CD1c-positive myeloid dendritic cell (primary cell): ENCODE measurements at regions not wholly inside any gene's neighbourhood (a gene's known extent, or its start where the extent isn't known, plus 50 kb on each side); places are given as distances from the start of the nearest gene placed in this dataset.

Source experiments
- DNase-seq: peaks from one replicate; pipeline ENCODE4 v3.0.0-alpha.2; 2016; ENCODE audit errors: extremely low spot score

DNA sequence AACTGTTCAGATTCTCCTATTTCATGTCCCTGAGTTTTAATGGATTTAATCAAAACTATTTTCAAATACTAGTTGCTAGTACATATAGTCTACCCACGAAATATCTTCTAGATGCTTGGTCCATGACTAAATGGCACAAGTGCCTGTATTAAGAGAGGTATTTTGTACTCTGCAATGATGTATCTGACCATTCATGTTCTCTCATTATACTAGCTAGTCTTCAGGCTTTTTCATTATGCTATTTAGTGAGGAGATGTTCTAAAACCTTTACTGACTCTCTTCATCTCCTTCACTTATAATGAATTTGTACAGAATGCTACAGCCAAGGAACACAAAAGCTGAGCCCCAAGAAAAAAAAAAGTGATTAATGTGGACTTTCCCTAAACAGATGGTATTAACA, 222.5 kb downstream of the AHR start:
- no peak for DNase-seq

DNA sequence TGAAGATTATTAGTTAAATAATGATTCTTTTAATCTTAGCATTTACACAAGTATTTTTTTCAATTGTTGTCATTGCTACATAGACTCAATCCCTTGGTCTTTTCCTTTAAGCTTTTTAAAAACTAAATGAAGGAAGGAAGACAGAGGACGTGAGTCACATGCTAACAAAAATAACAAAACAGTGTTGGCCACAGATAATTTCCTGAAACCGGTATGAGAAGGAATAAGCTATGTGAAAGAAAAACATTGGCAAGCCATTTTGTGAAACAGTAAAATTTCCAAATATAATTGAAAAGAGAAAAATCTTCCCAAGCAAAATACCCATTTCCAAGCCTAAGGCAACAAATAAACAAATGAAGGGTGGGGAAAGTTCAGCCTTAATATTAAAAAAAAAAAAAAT, 223.0 kb downstream of the AHR start:
- DNase-seq = no peak

DNA sequence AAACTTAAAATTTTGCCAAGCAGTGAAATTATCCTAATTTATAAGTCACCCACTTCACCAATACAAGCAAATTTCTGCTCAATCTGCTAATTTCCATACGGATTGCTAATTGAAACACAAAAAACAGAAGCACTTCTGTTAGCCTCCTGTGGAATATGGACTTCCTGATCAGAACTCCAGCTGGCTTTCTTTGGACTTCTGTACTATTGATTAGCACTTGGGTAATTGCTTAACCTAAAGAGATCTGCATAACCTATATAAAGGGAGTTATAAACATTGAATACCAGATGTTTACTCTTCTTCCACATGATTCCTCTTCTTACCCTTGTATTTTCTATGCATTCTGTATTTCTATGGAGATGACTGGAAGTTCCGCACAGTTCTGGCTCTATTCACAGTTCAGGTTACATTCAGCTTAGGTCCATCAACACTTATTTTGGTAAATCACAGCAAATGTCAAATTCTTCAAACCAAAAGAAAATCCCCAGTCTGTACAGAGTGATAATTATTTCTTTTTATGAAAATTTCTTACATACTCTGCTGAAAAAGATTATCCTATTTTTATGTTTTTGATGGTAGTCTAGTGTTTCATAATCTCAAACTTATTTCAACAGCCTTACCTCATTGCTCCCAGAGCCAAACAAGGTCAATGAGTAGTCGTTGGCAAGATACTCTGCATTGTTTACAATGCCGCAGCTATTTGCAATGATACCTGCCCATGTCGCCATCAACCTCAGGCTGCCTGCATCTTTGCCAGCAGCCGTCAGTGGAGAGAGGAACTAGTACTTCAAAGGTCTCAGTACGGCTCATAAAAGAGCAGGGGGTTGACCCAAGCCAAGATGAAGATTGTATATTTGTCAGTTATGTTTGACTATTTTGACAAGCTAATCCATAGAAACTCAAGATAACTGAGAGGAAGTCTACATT, 225.6 kb downstream of the AHR start:
- no peak for DNase-seq

DNA sequence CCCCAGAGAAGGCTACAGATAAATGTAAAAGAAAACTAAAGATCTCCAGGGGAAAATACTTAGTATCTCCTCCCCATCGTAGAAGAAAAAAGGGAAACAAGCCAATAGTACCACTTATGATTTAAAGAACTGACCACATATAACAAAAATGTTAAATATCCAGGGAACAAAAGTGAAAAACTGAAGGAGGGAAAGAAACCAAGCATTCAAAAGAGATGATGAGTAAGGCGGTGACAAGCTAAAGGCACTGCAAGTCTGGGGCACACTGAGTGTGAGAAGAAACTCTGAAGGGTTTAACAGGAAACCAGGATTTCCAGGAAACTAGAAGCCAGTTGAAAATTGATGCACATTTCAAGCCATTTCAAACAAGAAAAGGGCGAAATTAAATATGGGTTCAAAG, 226.3 kb downstream of the AHR start:
- no peak for DNase-seq

DNA sequence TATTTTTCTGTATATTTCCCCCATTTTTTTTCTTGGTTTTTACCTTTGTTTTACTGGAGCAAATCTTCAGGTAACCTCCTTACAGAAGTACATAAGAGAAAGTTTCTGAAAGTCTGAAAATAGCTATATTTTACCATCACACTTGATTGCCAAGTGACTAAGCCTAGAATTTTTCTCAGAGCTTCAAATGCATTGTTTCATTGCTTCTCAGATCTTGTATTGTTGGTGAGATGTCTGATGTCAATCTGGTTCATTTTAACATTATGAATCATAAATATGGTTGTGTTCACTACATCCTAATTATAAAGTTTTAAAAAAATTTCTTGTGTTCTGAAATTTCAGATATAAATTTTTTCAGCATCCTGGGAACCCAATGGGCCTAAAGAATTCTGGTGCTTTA, 228.2 kb downstream of the AHR start:
- no peak for DNase-seq

DNA sequence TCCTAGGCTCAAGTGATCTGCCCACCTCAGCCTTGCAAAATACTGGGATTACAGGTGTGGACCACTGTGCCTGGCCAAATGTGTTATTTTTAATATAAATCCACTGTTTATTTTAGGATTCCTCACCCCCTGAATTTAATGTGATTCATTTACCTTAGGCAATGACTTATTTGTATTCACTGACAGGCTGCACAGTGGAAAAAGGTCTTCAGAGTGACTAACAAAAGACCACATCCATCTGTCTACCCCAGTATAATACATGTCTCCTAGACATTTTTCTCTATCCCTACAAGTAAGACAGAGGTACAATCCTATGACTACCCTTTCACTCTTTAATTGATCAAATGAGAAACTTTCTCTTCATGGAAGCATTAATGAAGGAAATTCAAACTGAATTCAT, 230.2 kb downstream of the AHR start:
- DNase-seq = no peak

DNA sequence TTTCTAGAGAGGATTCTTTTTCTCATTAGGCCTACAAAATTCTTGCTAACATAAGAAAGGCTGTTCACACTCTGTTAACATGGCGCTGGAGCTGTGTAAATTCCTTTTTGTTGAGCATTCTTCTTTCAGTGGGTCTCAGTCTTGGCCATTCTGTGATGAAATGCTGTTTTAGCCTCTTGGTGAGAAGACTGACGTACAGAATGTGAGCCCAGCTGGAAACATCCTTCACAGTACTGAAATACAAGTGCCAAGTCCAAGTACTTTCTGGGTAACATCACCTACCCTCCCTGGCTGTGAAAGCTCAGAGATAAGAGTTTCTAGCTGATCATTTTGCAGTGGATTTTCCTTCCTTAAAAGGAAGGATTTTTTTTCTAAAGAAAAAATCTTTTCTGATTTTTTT, 231.8 kb downstream of the AHR start:
- DNase-seq = no peak

DNA sequence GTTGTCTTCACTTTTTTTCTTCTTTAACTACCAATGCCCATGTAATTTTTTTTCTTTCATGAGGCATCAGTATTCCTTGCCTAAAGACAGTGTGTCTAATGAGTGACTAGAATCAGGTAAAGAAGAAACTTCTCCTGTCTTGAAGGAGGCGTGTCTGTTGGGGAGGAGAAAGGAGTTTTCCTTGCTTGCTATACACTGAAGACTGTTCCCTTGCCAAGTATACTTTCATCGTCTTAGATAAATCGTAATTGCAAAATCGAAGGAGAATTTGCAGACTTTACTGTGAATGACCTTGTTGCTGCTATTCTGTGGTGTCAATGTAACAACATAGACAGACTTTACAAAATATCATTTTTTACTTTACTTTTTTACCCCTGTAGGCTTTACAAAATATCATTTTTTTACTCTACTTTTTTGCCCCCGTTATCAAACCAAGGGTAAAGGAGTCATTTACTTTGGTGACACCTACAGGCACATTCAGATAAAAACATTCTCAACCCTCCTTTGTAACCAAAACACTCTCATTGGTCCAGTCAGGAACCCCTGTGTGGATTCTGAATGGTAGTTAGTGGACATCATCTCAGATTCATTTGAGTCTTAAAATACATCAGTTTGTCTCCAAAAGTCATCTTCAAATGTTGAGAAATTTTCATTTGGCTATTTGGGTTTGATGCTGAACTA, 232.4 kb downstream of the AHR start:
- DNase-seq = no peak

DNA sequence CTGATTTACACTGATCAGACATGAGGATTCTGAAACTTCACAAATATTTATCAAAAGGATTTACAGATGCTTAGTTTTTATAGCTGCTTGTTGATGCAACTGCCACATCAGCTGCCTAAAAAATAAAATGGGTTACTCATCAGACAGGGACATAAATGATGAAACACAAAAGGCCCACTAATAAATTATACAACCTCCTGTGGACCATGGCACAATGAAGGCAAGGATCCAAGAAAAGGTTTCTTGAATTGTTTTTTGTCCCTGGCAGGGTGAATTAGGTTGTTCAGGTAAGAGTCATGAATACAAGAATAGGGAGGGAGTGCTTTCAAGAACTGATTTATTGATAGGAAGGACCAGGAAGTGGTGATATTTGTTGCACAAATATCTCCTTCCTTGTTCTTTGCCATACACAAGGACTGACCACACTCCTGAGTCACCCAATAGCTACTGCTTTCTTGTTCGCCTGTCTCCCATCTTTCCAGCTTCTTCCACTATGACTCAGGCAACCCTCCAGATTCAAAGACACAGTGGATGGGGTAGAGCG, 234.5 kb downstream of the AHR start:
- DNase-seq = peak; percentile 20

DNA sequence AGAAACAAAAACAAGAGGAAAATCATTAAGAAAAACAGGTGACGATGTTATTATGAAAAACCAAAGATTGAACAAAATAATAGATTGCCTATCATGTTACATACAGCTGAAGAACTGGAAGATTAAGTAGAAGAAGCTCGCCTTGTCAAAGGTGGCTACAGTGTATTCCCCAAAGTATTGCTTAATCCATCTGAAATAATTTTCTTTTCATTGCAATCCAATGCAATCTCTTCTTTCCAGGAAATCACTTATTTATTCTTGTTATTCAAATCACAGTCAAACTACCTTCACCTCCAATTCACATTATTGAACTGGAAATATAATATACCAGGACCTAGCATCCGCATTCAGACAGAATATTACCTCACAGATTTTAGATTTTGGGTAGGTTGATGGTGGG, 235.9 kb downstream of the AHR start:
- no peak for DNase-seq

DNA sequence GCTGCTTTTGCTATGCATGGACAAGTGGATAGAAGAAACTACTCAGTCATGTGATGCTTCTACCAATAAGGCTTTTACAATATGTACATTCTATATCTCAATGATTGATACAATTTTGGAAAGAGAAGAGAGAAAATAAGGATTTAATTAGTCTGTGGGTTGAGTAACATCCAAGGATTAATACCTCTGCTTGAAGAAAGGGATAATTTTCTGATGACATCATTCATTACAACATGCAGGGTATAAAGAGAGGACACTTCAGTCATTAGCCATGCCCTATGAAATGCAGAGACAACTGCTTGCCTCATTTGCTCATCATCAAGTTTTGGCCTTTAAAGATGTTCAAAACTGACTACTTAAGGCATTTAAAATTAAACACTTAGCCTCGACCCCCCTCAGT, 237.3 kb downstream of the AHR start:
- no peak for DNase-seq

DNA sequence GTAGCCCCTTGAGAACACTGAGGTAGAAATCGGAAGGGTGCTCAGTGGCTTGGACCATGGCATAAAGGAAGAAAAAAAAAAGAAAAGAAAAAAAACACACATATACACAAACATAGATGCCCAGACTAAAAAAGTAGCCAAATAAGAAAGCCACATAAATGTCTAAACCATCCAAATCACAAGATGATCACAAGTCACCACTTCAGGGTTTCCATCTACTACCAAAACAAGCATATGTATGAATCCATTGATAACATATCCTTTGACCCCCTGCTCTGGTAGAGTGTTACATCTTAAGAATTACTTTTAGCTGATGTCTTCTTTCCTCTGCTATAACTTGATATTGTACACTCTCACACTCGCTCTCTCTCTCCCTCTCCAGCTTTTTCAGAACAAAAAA, 245.9 kb downstream of the AHR start:
- DNase-seq = no peak

DNA sequence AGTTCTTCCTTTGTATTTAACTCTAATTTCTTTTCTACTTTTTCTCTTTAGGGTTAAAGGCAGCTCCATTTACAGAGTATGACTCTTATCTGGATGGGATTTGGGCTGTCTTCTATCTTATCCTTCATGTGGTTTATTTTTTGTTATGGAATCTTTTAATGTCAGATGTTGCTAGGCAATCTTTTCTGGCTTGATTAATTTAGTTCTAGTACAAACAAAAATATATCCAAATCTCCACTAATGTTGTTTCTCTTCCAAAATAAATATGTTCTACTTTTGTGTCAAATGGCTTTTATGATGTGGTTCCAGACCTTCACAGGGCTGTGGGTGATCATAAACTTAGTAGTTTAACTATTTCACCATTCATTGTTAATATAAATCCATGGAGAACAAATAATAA, 246.9 kb downstream of the AHR start:
- no peak for DNase-seq

DNA sequence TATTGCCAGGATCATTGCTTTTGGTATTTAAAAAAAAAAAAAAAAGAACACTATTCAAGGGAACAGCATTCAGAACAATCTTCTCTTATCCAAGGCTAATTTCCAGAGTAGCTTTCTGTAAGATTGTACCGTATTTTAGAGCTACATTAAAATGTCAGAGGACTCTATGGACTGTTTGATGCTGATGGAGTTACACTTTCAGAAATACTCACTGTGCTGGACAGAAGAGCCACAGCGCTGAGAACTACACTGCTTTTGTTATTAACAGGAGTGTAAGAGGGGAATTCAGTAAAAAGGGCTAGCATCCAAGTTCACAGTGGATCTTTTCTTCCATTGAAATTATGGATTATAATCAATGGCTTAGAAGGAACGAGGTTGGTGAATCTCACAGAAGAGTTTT, 247.7 kb downstream of the AHR start:
- no peak for DNase-seq

DNA sequence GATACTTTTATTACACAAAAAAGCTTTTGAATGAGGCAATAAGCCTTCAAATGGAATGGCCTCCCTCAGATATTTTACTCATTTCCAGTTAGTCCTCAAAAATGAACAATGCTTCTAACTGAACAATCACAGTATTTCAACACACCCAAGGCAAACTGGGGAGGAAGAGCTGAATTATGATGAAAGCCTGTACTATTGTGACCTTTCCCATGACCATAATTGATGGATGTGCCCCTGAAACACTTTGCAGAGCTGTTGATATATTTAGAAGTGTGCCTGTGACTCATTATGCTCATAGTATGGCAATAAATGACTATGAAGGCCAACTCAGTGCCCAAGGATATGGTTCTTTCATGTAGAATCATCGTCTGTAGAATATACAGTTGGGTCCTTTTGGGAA, 248.1 kb downstream of the AHR start:
- DNase-seq = no peak

DNA sequence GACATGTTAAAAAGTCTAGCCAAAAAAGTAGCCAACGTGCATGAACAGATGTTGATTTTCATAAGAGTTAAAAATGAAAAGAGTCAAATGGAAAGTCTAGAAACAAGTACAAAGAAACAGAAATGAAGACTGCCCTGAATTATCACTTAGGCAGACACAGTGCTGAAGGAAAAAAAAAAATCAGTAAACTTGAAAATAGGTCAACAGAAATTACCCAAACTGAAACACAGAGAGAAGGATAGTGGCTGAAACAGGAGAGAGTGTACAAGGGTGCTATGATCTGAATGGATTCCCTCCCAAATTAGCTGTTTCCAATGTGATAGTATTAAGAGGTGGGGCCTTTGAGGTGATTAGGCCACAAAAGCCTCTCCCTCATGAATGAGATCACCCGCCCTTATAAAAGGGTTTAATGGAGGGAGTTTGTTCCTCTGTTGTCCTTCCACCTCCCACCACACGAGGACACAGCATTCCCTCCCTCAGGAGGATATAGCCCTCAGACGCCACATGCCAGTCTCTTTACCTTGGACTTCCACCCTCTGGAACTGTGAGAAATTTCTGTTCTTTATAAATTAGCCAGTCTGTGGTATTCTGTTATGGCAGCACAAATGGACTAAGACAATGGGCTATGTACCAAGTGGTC, 249.7 kb downstream of the AHR start:
- no peak for DNase-seq

DNA sequence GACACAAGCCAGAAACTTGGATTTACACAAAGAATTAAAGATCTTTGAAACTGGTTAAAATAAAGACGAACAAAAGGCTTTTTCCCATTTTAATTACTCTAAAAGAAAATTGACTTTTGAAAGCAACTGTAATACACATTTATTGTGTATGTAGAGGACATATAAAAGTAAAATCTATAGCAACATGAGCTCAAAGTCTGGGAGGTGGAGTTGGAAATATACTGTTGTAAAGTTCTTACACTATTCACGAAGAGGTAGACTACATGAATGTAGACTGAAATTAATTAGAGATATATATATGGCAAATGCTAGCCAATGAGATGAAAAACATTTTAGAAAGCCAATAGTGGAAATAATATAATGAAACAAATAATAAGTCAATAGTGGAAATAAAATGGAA, 251.0 kb downstream of the AHR start:
- DNase-seq = no peak

DNA sequence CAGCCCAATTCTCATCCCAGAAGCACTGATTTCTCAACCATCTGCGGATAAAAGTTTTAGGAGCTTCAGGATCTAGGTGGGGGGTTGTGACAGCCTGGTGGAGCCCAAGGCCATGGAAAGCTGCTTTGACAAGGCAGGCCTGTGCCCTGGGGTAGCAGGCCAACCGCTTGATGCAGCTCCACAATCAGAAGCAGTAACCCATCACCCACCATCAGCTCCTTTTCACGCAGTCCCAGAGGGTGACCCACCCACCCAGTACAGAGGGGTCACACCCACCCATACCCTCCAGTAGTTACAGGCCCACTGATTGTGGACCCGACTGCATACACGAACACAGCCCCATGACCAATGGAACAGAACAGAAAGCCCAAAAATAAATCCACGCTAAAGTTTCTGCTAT, 253.9 kb downstream of the AHR start:
- DNase-seq = no peak

DNA sequence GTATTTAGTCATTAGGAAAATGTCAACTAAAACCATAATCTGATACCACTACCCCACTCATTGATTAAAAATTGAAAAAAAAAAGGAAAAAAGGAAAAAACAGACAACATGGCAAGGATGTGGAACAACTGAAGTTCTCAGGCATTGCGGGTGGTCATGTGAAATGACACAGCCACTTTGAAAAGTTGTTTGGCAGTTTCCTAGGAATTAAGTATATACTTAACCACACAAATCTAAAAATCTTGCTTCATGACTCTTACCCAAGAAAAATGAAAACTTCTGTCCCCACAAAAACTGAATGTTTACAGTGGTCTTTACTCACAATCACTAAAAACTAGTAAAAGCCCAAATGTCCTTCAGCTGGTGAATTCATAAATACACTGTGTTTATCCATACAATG, 254.5 kb downstream of the AHR start:
- DNase-seq = no peak

DNA sequence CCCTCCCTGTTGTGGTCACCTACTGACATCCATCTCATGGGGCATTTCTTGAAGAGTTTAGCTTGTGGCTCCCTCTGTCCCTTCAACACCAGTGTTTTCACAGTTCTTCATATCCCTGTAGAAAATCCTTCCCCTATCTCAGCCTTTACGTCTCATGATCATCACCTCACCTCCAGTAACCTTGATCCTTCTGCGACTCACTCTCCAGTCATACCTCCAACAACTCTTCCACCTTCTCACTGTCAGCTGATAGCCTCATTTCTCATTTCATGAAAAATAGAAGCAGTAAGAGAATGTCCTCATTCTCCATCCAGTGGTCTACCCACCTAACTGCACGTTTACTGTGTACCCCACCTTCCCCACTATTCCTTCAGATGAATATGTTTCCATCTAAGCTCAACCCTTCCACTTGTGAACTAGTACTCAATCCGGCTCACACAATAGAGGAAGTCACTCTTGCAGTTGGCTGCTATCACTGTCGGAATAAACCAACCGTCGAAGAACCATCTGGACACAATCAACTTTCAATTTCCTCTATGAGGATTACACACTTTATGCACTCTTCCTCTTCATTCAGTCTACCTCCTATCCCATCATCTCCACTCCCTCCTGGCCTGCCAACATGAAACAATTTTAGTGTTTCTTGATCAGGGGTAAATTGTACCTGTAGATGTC, 256.0 kb downstream of the AHR start:
- no peak for DNase-seq

DNA sequence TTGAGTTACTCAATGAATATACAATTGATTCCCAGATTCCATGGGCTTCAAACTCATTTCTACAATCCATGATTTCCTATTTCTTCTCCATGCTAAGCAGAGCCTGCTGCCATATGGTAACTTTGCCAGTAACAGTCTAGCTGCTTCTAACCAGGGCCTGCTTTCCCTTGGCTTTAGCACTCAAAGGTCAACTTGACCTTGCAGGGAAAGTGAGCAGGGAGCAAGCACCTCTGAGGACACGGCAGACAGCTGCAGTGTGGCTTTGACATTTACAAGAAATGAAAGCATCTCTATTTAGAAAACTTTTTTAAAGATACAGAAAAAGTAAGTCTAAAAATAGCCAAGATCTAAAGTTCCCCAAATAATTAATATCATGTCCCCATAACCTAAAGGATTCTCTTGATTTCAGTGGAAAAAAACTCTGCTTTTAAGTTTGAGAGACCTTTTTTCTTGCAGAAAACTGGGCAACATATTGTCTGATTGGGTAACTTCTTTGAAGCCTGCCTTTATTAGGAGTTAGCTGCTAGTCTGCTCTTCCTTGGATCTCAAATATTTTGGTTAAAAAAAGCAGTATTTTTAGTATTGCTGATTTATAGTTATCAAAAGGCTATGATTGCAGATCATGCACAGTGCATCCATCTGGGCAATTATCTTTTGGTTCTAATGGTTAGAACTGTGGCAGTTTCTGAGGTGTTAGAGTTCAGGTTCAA, 257.9 kb downstream of the AHR start:
- DNase-seq = no peak
